ENCODE measurements at regions not wholly inside any gene's neighbourhood (a gene's known extent, or its start where the extent isn't known, plus 50 kb on each side); places are given as distances from the start of the nearest gene placed in this dataset.

DNA sequence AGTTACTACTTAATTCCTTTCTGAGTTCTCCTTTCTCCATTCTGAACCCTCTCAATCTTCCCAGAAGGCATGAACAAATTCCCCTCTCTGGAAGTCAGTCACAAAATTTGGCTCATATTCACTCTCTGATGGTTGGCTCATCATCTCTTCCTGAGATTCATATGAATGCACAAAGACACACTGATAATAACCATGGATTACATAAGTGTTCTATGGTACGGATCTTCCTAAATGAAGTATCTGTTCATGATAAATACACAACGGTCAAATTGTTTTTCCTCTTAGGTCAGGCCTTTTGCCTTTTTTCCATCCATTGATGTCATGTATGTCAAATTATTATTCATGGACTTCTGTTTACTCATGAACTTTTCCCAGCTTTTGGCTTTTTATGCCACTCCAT is 162.6 kb downstream of the P2RY1 start:
- TF ChIP-seq, protein P1, sequence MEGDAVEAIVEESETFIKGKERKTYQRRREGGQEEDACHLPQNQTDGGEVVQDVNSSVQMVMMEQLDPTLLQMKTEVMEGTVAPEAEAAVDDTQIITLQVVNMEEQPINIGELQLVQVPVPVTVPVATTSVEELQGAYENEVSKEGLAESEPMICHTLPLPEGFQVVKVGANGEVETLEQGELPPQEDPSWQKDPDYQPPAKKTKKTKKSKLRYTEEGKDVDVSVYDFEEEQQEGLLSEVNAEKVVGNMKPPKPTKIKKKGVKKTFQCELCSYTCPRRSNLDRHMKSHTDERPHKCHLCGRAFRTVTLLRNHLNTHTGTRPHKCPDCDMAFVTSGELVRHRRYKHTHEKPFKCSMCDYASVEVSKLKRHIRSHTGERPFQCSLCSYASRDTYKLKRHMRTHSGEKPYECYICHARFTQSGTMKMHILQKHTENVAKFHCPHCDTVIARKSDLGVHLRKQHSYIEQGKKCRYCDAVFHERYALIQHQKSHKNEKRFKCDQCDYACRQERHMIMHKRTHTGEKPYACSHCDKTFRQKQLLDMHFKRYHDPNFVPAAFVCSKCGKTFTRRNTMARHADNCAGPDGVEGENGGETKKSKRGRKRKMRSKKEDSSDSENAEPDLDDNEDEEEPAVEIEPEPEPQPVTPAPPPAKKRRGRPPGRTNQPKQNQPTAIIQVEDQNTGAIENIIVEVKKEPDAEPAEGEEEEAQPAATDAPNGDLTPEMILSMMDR (IDR thresholded peaks at IDR 0.05): no peak
- TF ChIP-seq POLR2AphosphoS5 (IDR thresholded peaks at IDR 0.05) (no peak), POLR2A (IDR thresholded peaks at IDR 0.05) (no peak), EP300 (IDR thresholded peaks at IDR 0.05; ENCODE audit: low read depth) (no peak)

Measured in transverse colon (tissue), 4 donors.